Right renal pelvis (tissue), 4 donors: ENCODE measurements at regions not wholly inside any gene's neighbourhood (a gene's known extent, or its start where the extent isn't known, plus 50 kb on each side); places are given as distances from the start of the nearest gene placed in this dataset.
"Not testable (repeated sequence)": the region's sequence is repeated elsewhere in the genome, so short reads cannot be mapped to it uniquely, and the experiment has no call there.

Source experiments
- DNase-seq, 4 donors: peaks; one replicate each; pipeline ENCODE4 v3.0.0-alpha.2; 2013; ENCODE audit warnings: low read depth in 4 of 4, low spot score in 3 of 4, missing footprints in 1 of 4

- no peak for DNase-seq
These were observed 114.8 kb upstream of the VRK1 start for GRCh38 chr14:96682401-96682800.

- DNase-seq: no peak
These were observed 113.5 kb upstream of the VRK1 start for GRCh38 chr14:96683562-96684289.

DNA sequence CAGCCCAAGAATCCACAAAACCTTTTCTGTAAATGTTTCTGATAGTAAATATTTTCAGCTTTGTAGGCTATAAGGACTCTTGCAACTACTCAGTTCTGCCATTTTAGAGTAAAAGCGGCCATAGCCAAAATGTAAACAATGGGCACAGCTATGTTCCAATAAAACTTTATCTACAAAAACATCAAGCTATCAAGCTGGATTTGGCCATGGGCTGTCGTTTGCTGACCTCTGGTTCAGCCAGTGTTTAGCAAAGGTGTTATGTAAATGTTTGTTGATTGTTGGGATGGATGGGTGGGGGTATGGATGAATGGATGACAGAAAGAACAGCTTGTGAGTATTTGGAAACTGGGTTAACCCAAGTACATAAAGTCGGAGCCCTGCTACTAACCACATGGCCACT is 111.1 kb upstream of the VRK1 start:
- DNase-seq: no peak

GRCh38 chr14:96688629-96689028 is 108.6 kb upstream of the VRK1 start:
- no peak for DNase-seq

DNA sequence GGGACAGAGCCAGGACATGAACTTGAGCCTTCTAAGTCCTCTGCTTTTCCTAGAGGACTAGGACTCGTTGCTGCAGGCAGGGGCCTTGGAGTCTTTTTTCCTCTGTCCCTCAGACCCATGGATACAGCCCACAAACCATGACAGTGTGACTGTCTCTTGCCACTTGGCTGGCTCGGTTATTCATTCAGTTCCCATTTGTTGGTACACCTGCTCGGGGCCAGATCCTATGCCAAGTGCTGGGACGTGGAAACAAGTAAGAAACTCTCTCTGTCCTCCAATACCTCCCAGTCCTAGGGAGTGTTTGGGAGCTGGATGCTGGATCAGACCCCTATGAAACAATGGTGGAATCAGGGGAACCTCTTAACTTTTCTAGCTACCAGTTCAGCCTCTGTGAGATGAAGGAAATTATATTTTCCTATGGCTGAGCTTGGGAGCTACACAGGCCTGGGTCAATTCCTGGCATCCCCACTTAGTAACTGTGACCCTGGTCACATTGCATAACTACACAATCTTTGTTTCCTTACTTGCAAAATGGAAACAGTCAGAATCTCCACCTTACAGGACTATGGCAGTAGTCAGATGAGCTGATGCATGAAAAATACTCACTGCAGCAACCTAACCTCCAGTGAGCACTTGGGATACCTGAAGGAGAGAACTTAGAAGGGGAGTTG is 106.3 kb upstream of the VRK1 start:
- DNase-seq: no peak

- DNase-seq: no peak
These were observed 103.8 kb upstream of the VRK1 start for GRCh38 chr14:96693252-96693820.

GRCh38 chr14:96693987-96694386 is 103.2 kb upstream of the VRK1 start:
- no peak for DNase-seq

- no peak for DNase-seq
These were observed 98.1 kb upstream of the VRK1 start for GRCh38 chr14:96698960-96699539.

GRCh38 chr14:96699666-96700065 is 97.5 kb upstream of the VRK1 start:
- DNase-seq: no peak

- no peak for DNase-seq
These were observed 94.4 kb upstream of the VRK1 start for GRCh38 chr14:96702831-96703230.

DNA sequence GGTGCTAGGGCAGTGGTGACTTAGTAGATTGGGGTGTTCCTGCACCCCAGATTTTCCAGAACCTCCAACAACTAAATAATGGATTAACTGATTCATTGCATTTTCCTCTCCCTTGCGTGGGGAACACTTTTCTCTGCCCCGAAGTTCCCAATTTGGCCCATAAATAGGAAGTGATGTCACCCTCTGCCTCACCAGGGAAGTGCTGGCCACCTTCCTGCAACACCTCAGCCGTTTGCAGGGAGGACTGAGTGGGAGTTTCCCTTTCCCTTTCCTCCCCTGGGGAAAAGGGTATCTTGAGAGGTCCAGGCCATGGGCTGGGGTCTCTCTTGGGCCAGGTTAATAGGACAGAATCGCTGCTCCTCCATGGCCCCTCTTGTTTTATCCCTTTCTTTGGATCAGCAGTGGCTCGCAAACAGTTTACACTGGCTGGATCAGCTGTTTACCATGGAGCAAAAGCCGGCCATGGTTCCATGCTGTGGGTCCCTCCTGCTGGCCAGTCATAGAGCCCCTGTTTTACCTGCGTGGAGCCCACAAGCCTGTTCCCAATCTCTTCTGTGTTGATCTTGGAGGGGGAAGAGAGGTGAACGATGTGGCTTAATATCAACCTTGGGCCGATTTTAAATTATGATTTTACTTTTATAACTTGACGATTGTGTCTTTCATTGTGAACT is 91.6 kb upstream of the VRK1 start:
- no peak for DNase-seq

GRCh38 chr14:96706893-96707292 is 90.3 kb upstream of the VRK1 start:
- DNase-seq: no peak

- no peak for DNase-seq
These were observed 87.0 kb upstream of the VRK1 start for GRCh38 chr14:96710060-96710666.

GRCh38 chr14:96711559-96712267 is 85.5 kb upstream of the VRK1 start:
- DNase-seq: no peak

DNA sequence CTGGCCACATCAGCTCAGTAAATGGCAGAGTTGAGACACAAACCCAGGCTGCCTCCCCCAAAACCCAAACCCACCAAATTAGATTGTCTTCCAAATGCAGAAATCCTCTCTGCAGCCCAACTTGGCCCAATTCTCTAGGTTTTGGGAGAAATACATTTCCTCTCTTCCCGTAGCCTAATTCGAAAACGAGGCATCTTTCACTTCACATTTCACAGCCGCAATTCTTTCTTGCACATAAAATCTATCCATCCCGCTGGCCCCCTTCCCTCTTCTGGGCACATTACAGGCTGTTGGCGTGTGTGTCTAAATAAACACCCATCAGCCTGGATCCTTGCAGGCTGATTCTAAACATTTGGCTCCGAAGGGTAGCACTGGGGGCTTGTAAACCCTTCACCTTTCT is 83.8 kb upstream of the VRK1 start:
- no peak for DNase-seq

DNA sequence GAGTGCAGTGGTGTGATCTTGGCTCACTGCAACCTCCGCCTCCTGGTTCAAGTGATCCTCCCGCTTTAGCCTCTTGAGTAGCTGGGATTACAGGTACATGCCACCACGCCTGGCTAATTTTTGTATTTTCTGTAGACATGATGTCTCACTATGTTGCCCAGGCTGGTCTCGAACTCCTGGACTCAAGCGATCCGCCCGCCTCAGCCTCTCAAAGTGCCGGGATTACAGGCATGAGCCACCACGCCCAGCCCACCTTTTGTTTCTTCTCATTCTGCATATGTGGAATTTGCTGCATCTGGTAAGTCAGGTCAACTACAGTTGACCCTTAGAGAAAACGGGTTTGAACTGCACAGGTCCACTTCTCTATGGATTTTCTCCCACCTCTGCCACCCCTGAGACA is 82.6 kb upstream of the VRK1 start:
- DNase-seq: not testable (repeated sequence)

GRCh38 chr14:96717116-96717515 is 80.1 kb upstream of the VRK1 start:
- no peak for DNase-seq

DNA sequence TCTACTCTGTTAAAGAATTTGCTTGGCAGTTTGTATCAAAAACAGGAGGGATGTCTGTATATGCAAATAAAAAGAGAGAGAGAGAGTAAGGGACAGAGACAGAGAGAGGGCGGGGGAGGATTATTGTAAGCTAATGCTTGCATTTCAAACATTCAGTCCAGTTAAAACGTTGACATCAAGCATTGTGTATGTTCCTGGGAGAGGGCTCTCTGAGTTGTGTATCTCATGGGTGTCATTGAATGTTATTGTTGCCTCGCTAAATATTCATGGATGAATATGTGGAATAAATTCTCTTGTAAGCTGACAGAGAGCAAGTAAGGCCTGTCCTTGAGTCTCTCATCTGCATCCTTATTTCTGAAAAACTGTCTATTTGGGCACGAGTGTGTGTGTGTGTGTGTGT is 78.8 kb upstream of the VRK1 start:
- DNase-seq: no peak

- not testable (repeated sequence) for DNase-seq
These were observed 76.5 kb upstream of the VRK1 start for GRCh38 chr14:96720702-96721101.

DNA sequence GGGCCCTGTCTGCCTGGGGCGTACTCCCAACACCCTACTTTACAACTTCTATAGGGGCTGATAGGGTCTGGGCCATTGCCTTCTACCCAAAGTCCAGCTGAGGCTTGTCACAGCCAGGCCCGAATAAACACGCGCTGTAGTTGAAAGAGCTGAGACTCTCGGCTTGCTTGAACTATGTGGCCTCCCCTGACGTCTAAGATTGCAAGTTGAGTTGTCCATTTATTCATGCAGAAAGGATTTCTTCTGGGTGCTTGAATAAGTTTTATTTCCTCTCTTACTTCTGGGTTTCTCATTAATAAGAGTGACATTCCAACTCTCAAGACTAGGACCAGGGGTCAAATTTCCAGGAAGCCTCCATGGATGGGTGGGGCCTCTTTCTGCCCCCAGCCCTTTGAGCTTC is 74.4 kb upstream of the VRK1 start:
- DNase-seq: peak in 2 of 4 donors; percentile 44 to 54
